ENCODE measurements at regions not wholly inside any gene's neighbourhood (a gene's known extent, or its start where the extent isn't known, plus 50 kb on each side); places are given as distances from the start of the nearest gene placed in this dataset.

- TF ChIP-seq GATA2 (IDR thresholded peaks at IDR 0.05; ENCODE audit: low read depth, low read length): peak; percentile 20; the same call in 1 of the 2 replicates
- no peak for TF ChIP-seq GATA3 (IDR thresholded peaks at IDR 0.05; ENCODE audit: low read depth, low read length)
Measured at GRCh38 chr2:207244971-207245925, 79.5 kb upstream of the KLF7 start.

- TF ChIP-seq GATA2 (IDR thresholded peaks at IDR 0.05; ENCODE audit: low read depth, low read length): no peak
- TF ChIP-seq GATA3 (IDR thresholded peaks at IDR 0.05; ENCODE audit: low read depth, low read length): no peak
Measured at GRCh38 chr2:207248702-207249377, 83.1 kb upstream of the KLF7 start.

GRCh38 chr2:207251022-207251421, 85.3 kb upstream of the KLF7 start:
- TF ChIP-seq GATA2 (IDR thresholded peaks at IDR 0.05; ENCODE audit: low read depth, low read length): no peak
- TF ChIP-seq GATA3 (IDR thresholded peaks at IDR 0.05; ENCODE audit: low read depth, low read length): no peak

- TF ChIP-seq GATA3 (IDR thresholded peaks at IDR 0.05; ENCODE audit: low read depth, low read length) (peak; percentile 89), GATA2 (IDR thresholded peaks at IDR 0.05; ENCODE audit: low read depth, low read length) (peak; percentile 92)
Measured at GRCh38 chr2:207251573-207252192, 85.9 kb upstream of the KLF7 start.

- no peak for TF ChIP-seq GATA3 (IDR thresholded peaks at IDR 0.05; ENCODE audit: low read depth, low read length)
Measured at GRCh38 chr2:207252416-207252815, 86.7 kb upstream of the KLF7 start.

GRCh38 chr2:207252979-207253645, 87.4 kb upstream of the KLF7 start:
- TF ChIP-seq GATA2 (IDR thresholded peaks at IDR 0.05; ENCODE audit: low read depth, low read length): no peak

- TF ChIP-seq GATA3 (IDR thresholded peaks at IDR 0.05; ENCODE audit: low read depth, low read length) (no peak), GATA2 (IDR thresholded peaks at IDR 0.05; ENCODE audit: low read depth, low read length) (no peak)
Measured at GRCh38 chr2:207253666-207254345, 88.1 kb upstream of the KLF7 start.

GRCh38 chr2:207254591-207255464, 89.1 kb upstream of the KLF7 start:
- TF ChIP-seq GATA2 (IDR thresholded peaks at IDR 0.05; ENCODE audit: low read depth, low read length): no peak
- no peak for TF ChIP-seq GATA3 (IDR thresholded peaks at IDR 0.05; ENCODE audit: low read depth, low read length)

GRCh38 chr2:207255565-207256470, 90.1 kb upstream of the KLF7 start:
- TF ChIP-seq GATA2 (IDR thresholded peaks at IDR 0.05; ENCODE audit: low read depth, low read length) (no peak), GATA3 (IDR thresholded peaks at IDR 0.05; ENCODE audit: low read depth, low read length) (no peak)

- TF ChIP-seq GATA3 (IDR thresholded peaks at IDR 0.05; ENCODE audit: low read depth, low read length) (no peak), GATA2 (IDR thresholded peaks at IDR 0.05; ENCODE audit: low read depth, low read length) (no peak)
Measured at GRCh38 chr2:207256476-207257207, 90.9 kb upstream of the KLF7 start.
